ENCODE measurements at regions not wholly inside any gene's neighbourhood (a gene's known extent, or its start where the extent isn't known, plus 50 kb on each side); places are given as distances from the start of the nearest gene placed in this dataset.

- TF ChIP-seq CTCF (IDR thresholded peaks at IDR 0.05; ENCODE audit: low read depth, low read length, poor library complexity, severe bottlenecking): no peak
- TF ChIP-seq EZH2phosphoT487 (IDR thresholded peaks at IDR 0.05; ENCODE audit: borderline replicate concordance, low read length): no peak
Observed at GRCh38 chr6:134527108-134527787, 209.3 kb upstream of the SGK1 start.

All from DOHH2 (cell line).